Tongue (tissue), 1 donor: ENCODE measurements at regions not wholly inside any gene's neighbourhood (a gene's known extent, or its start where the extent isn't known, plus 50 kb on each side); places are given as distances from the start of the nearest gene placed in this dataset.

Experiments used
- DNase-seq: peaks from one replicate; pipeline ENCODE4 v3.0.0-alpha.2; 2015

DNA sequence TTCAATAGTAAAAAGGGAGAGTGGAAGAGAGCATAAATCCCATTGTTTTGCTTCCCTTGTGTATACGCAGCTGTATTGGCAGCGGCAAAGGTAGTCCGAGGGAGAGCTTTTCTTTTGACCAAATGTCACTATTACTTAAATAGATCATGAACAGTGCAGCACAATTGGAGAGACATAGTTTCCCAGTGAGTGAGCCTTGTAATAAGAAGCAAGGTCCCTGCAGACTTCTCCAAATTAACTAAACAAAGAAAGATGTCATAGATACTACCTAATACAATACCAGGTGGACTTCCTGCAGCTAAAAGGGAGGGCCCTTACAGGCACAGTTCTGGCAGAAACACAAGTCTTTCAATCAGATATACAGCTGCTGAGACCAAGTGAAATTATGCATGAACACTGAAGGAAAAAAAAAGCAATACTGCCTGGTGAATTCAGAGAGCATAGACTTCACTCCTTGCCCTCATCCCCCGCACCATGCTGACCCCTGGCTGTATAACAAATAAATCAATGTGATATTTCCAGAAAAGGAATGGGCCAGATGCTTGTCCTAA lies 404.7 kb upstream of the CDH2 start:
- peak; percentile 73 for DNase-seq

DNA sequence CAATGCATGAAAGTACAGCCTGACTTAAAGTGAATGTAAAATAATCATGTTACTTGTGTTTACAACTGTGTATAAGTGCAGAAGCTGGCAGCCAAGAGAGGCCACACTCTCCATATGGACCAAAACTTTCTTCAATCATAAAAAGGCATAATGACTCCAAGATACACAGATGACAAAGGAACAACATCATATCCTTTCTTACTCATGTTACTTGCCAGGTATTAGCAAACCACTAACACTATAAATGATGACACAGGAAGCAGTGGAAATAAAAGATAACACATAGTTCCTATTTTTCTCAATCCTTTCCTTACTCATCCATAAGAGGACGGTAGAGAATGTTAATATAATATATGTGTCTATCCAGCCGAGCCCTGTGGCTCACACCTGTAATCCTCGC lies 400.0 kb upstream of the CDH2 start:
- no peak for DNase-seq

DNA sequence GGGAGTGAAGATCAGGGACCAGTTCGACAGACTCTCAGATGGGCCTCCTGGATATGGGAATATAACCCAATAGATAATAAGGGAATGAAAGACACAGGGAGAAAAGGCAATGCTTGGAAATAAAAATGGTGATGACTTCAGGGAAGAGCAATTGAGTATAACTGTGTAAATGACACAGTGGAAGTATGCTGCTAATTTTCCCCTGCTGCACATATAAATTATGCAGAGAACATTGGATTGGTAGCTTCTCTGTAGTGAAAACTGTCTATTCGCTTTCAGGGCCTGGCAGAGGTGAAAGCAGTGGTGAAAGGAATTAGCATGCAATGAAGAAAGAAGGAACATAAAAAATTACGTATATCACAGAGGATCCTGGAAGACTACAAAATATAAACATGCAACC lies 398.2 kb upstream of the CDH2 start:
- DNase-seq = no peak

DNA sequence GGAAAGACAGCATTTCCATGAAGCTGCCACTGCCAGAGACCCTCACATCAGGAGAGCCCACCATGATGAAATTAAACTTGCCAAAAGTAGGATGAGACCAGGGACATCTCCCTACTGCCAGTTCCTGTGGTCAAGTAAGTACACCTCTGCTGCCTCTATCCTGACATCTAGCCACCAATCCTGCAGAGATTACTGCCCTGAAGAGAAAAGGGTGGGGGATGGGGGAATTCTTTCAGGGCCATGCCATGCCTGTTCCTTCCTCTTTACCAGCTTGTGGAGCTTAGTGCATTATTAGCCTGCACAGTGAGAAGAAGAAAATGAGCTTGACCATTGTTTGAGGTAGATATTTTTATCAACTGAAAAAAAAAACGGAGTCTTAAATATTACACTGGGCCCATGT lies 397.2 kb upstream of the CDH2 start:
- no peak for DNase-seq

DNA sequence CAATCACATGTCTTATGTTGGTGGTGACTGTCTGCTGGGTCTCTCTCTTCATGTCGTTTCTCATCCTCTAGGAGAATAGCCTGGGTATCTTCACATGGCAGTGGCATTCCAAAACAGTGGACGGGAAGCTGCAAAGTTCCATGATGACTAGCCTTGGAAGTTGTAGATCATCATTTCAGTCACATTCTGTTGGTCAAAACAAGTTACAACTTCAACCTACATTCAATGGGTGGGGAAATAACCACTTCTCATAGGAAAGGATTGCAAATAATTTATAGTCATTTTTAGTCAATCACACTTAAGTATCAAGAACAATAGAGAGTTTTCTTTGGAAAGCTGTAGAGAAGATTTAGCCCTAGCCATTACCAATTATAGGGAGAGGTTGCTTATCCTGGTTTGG lies 395.0 kb upstream of the CDH2 start:
- no peak for DNase-seq

DNA sequence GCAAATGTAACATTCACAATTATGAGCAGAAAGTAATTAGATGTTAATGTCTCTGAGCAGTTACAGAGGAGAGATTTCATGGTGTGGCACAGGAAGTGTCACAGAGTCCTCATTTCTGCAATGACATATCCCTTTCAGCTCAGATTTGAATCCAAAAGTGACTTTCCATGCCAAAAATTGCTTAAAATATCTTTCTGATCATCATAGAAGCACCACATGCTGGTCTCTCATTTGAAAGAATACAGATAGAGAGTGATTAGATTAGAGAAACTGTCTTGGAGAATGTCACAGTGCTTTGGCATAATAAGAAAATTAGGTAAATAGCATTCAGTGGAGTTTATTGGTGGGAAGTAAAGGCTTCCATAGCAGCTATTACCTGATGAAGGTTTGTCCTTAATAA lies 383.4 kb upstream of the CDH2 start:
- DNase-seq = no peak

DNA sequence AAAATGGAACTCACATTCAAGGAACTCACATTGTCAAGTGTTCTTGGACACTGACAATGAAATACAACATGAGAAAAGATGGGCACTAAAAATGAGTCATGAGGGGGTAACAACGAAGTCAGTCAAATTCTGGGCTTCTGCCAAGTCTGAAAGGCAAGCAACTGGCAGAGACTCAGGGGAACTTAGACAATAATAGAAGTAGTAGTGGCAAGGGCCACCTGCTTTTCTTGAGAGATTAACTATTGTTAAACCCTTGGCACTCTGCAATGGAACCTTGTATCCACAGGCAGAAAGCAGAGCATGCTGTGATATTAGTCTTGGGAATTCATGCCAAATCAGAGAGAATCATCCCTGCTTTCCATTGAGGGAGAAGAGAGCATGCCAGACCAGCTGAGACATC lies 382.6 kb upstream of the CDH2 start:
- DNase-seq = peak; percentile 25

DNA sequence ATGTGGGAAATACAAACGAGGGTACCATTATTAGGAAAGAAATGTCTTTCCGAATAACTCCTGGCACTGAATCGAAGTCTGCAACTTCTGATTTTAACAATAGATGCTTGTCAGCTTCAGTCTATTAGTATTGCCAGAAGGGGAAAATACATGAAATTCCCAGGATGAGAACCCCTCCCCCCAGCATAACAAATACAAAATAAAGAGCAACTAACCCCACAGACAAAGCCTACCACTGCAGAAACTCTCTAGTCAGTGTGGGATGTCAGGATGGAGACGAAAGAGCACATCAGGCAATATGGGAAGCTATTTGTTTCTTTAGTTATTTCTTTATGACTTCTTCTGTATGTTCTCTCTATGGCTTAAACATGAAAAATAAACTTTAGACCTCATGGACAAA lies 365.0 kb upstream of the CDH2 start:
- peak; percentile 2 for DNase-seq

DNA sequence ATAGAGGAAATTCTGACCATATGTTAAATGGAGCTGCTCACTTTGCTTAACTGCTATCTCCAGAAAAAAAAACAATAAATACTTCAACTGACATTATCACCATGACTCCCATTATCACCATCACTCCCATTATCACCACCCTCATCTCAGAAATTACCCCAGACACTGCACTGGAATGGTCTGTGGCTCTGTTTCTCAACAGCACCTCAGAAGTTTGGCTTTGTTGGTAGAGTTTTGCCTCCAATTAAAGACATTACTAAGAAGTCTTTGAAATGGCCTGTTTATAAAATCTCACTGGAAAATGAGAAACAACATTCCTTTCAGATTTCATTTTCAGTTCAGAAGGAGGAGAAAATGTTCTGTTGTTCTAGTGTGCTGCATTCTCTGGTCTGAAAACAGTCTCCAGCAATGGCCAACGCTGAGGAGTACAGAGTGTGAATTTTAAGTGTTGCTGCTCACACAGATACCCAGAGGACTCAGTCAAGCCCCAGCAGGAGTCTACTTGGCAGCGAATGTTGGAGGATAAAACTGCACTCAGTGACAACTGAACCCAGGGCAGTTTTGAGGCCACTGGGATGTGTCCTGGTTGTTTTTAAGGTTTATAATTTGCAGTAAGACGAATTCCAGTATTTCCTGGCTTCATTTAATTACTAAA lies 364.5 kb upstream of the CDH2 start:
- peak; percentile 13 for DNase-seq

DNA sequence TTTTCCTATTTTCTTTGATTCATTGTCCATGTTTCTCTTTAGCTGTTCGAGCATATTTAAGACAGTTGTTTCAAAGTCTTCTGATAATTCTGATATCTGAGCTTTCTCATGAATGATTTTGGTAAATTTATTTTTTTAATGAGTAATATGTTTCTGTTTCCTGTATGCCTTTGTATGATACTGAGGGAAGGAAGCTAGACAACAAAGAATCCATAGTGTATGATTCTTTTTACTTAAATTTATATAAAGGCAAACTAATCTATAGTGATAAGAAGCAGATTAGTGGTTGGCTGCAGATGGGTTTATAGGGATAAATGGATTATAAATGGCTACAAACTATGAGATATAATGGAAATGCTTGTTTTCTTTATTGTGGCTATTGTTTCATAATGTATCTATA lies 352.7 kb upstream of the CDH2 start:
- DNase-seq = no peak

DNA sequence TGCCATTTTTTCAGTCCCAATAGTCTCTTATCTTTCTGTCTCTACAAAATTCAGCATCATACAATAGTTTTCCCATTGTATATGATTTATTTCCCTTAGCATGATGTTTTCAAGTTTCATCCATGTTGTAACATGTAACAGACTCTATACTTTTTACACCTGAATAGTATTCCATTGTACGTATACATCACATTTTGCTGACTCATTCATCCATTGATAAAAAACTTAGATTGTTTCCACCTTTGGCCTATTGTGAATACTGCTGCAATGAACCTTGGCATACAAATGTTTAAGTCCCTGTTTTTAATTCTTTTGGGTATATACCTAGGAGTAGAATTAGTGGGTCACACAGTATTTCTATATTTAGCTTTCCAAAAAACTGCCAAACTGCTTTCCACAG lies 349.3 kb upstream of the CDH2 start:
- DNase-seq = no peak

DNA sequence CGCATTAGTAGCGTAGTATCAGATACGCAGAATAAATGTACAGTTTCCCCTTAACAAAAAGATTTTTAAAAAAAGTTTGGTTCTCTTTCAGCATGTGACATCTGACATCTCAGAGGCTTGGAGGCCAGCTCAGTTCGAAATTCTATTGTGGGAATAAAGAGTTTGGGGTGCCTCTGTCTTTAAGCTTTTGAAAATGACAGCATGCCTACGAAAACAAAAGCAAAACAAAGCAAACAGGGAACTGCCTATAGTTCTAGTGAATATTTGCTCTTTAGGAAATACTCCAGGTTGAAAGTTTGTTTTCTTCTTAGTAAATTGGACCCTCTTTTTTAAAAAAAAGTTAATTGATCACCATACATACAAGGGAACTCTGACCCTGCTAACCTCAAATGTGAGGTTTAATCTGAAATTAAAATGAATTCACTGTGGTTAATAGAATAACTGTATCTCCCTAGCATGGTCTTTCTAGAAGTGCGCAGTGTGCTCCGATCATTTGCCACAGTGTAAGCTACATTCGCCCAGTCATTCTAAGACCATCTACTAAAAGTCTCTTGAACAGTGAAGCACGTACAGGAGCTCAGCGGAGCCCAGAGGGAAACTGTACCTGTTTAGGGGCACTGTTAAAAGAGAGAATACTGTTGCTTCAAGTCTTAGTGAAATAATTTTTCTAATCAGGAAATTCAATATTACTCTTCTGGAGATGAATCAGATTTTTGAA lies 347.0 kb upstream of the CDH2 start:
- no peak for DNase-seq

DNA sequence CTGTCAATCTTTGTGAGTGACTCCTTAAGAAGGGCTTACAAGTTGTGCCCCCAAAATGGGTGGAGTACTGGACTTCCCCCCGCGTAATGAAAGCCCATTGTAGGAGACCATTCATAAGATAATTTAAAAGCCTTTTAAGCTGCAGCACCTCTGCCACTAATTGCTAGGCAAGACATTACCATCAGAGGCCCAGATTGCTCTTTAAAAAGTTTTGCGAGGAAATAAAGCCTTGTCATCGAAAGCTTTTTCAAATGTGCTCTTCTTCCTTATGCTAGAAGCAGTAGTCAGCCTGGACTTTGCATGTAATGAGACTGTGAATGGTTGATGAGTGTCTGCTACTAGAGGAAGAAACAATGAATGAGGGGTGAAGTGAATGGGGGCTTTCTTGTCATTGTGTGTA lies 345.3 kb upstream of the CDH2 start:
- no peak for DNase-seq

DNA sequence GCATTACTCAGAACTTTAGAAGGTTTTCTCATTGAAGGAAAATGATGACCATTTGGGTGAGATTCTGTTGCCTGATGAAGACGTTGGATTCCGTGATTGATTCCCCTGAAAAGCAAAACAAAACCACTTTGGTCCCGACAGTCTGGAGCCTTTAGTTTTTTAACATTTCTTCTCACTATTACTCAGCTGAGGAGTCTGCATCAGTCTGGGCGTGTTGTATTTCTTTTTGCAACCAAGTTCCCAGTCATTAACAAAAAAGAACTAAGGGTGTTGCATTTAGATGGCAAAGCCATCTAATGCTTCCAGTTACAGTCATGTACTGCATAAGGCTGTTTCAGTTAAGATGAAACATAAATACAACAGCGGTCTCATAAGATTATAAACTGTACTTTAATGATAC lies 343.1 kb upstream of the CDH2 start:
- no peak for DNase-seq

DNA sequence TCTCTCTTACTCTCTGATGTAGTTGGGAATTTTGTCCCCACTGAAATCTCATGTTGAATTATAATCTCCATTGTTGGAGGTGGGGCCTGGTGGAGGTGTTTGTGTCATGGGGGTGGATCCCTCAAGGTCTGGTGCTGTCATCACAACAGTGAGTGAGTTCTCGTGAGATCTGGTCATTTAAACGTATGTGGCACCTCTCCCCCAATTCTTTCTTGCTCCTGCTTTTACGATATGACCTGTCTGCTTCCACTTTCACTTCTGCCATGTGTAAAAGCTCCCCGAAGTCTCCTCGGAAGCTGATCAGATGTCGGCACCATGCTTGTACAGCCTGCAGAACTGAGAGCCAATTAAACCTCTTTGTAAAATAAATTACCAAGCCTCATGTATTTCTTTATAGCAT lies 337.8 kb upstream of the CDH2 start:
- DNase-seq = no peak

DNA sequence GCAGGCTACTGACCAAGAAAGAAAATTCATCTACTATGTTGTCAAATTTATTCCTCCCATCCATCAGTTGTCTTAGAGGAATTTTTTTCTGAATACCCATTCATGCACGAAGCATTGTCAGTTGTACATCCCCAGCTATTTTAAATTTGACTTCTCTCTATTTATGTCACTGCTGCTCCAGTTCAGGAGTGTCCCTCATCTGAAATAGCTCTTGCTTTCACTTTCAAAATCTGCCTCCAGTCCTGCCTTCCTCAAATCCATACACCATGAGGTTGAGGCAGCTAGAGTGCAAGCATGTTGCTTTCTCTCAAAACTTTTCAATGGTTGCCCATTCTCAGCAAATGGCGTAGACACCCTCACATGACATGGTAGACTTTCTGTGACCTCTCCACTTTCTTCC lies 335.4 kb upstream of the CDH2 start:
- no peak for DNase-seq

DNA sequence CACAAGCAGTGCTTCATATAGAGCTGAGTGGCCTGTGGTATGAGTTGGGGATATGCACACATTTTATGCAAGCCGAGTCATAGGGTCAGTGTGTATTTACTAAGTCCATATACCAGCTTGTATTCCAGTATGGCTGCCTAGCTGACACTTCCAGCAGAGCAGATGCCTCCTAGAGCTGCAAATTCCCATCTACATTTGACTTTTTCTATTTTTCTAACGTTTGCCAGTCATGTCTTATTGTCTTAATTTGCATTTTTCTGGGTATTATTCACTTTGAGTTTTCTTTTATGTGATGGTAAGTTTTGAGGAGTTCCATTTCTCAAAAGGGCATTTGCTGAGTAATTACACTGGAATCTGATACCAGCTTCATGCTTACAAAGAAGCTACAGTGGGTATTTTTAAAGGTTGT lies 334.5 kb upstream of the CDH2 start:
- no peak for DNase-seq

DNA sequence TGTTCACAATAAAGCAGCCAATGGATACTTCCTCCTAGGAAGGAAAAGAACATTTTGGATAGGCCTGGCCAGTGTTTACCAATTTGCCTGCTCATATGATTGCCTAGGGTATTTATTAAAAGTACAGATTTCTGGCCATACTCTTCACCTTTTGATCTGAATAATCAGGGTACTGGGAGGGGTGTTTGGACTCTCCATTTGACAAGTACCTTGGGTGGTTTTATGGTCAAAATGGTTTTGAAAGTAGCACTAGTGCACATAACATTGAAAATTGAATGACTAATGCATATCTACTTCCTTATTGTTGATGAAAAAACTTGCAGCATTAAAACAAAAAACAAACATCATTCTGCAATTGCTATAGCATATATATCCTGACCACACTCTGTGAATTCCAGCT lies 333.3 kb upstream of the CDH2 start:
- DNase-seq = no peak

DNA sequence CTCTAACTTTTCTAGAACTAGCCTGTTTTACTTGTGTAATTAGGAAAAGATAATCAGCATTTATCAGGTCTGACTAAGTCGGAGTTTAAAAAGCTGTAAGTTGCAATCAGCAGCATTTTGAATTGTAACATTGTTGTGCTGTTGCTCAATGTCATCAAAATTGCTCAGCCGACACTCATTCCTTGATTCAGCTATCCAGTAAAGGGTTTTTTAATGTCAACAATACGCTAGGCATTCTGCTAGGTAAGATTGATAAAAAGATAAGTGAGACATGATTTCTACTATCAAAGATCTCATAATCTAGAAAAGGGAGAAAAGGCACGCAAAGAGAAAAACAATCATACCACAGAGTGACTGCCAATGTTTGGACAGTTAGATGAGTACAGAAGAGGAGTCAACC lies 327.1 kb upstream of the CDH2 start:
- DNase-seq = no peak

DNA sequence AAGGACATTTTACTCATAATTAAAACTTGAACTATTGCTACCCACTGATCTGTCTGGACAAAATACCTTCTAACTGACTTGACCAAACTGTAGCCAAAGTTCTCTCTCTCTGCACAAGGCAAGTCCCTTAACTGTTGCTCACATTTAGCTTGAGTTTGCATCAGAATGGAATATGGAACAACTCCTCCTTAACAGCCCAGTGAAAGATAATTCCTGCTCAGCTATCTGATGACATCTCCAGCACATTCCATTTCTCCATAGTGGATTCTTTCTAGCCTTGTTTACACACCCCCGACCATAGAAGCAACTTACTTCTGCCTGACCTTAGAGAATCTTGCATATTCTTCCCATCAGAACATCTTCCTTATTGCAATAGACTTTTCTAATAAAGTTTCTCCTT lies 317.2 kb upstream of the CDH2 start:
- DNase-seq = no peak

DNA sequence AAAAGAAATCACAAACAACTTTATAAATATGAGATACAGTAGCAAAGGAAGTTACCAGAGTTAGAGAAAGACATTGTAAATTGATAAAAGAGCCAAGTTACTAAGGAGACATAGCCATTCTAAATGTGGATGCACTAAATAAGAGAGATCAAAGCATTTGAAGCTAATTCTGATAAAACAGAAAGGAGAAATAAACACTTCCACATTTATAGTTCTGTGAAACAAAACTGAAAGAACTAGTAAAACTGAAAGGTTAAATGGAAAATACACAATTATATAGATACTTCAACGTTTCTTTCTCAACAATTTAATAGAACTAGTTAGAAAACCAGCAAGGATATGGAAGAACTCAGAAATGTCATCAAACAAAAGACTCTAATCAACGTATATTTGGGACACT lies 309.0 kb upstream of the CDH2 start:
- DNase-seq = no peak

DNA sequence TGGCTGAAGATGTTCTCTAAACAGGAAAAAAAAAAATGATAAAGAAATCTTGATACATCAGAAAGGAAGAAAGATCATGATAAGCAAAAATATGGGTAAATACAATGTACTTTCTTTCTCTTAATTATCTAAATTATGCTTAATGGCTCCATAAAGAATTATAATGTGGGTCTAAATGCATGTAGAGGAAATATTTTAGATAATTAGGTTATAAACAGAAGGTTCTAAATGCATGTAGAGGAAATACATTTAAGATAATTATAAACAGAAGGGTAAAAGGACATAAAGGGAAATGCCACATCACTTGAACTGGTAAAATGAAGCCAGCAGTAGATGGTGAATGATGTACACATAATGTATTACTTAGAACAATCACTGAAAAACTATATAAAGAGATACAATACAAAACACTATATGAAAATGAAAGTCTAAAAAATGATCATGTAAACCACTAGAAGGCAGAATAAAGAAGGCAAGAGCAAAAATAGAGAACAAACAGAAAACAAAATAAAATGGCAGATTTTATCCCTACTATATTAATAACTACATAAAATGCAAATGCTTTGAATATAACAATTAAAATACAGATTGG lies 308.4 kb upstream of the CDH2 start:
- no peak for DNase-seq

DNA sequence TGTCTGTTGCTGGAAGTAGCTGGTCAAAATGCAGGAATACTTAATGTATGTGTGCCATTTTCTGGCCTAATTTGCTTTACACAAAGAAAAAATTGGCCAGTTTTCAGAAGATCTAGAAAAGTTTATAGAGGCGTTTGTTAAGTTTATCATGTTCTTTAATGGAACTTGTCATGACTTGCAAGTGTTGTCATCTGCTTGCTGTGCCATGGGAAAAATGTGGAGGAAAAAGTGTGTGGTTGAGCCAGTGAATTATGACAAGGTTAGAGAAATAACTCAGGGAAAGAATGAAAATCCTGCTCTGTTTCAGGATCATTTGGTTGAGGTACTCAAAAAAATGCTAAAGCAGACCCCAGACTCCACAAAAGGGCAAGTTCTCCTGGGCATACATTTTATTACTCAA lies 301.6 kb upstream of the CDH2 start:
- DNase-seq = no peak

DNA sequence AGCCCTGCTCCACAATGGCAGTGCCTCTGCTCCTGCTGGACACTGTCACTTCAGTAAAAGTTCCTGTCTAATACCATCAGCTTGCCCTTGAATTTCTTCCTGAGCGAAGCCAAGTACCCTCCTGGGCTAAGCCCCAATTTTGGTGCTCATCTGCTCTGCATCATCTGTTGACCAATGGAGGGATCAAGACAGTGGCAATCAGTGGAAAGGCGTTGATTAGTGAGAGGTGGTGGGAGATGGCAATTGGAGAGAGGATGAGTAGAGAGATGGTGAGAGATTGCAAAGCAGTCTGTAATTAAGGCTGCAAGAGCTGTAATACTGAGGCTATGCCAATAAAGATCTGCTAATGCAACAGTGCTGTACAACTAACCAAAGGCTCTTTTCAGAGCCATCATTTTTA lies 299.4 kb upstream of the CDH2 start:
- no peak for DNase-seq
